Large intestine (tissue), 3 donors: ENCODE measurements at regions not wholly inside any gene's neighbourhood (a gene's known extent, or its start where the extent isn't known, plus 50 kb on each side); places are given as distances from the start of the nearest gene placed in this dataset.

ENCODE experiments used
- DNase-seq, 2 donors: peaks; one replicate each; pipeline versions ENCODE4 v3.0.0 to v3.0.0-alpha.2; 2013
- H3K27ac ChIP-seq: one replicate; pipeline ENCODE4 v1.5.1; 2013; ENCODE audit warnings: low read length
- H3K27me3 ChIP-seq: 2 replicates; pipeline ENCODE4 v1.6.1; 2013; ENCODE audit warnings: low read length; ENCODE audit not compliant: control insufficient read depth, insufficient read depth
- H3K36me3 ChIP-seq: 2 replicates; pipeline ENCODE4 v1.6.1; 2013; ENCODE audit warnings: low read length; ENCODE audit not compliant: control insufficient read depth, insufficient read depth
- H3K4me1 ChIP-seq: one replicate; pipeline ENCODE4 v1.6.1; 2013; ENCODE audit warnings: low read length; ENCODE audit not compliant: control insufficient read depth, insufficient read depth
- H3K4me3 ChIP-seq: one replicate; pipeline ENCODE4 v1.5.1; 2013; ENCODE audit warnings: low read length
- H3K9me3 ChIP-seq: one replicate; pipeline ENCODE4 v1.6.1; 2013; ENCODE audit warnings: mild to moderate bottlenecking, low read depth, low read length, moderate library complexity; ENCODE audit not compliant: control insufficient read depth
- WGBS: methylation state at CpG from one replicate; pipeline ENCODE4 v1.1.5; 2013; ENCODE audit warnings: low lambda C conversion rate; ENCODE audit not compliant: insufficient coverage; 5-methylcytosine and 5-hydroxymethylcytosine counted together

GRCh38 chr6:47163536-47163935 lies 121.4 kb upstream of the ADGRF1 start:
- Histone ChIP-seq H3K9me3 (no peaks in the 10 kb centered on the region), H3K4me3 (no peak overlapping the region), H3K36me3 (no peaks in the 10 kb centered on the region), H3K27me3 (no peaks in the 10 kb centered on the region), H3K27ac (no peak overlapping the region), H3K4me1 (no peaks in the 10 kb centered on the region)
- DNase-seq = no peak
- 75% methylated on average over 1 of the region's 3 CpGs for WGBS

DNA sequence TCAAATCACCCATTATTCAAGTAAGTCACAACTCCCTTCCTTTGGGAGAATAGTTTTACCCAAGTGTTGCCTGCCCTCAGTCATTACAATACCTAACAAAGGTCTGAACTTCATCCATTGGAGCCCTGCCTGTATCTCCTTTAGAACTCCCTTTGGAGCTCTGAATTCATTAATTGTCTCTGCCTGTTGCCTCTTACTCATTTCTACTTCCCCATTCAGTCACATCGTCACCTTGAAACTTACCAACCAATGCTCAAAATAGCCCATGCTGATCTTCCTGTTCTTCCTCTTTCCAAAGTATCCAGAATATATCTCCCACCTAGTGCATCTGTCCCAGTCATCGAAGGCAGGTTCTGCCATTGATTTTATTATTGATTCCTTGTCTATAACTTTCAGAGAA lies 120.7 kb upstream of the ADGRF1 start:
- H3K36me3 ChIP-seq = no peaks in the 10 kb centered on the region
- no peaks in the 10 kb centered on the region for H3K4me1 ChIP-seq
- 100% methylated on average over 1 of the region's 2 CpGs for WGBS
- no peaks in the 10 kb centered on the region for H3K9me3 ChIP-seq
- no peak for DNase-seq
- H3K27ac ChIP-seq = no peak overlapping the region
- no peaks in the 10 kb centered on the region for H3K27me3 ChIP-seq
- H3K4me3 ChIP-seq = no peak overlapping the region

DNA sequence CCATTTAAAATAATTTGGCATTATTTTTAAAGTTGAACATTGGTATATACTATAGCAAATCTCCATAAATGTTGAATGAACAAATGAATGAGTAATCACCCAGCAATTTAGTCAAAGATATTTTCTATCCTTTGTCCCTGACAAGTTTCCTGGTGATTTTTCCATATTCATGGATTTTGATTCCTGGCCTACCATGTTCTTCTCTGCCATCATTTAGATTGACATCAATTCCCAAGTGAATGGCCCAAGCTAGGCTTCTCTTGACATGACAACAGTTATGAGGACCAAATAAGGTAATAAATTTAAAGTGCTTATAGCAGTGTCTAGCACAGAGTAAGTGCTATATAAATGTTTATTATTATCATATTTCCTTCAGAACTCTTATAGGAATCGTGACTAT lies 120.1 kb upstream of the ADGRF1 start:
- Histone ChIP-seq H3K36me3 (no peaks in the 10 kb centered on the region), H3K27me3 (no peaks in the 10 kb centered on the region), H3K27ac (no peak overlapping the region), H3K9me3 (no peaks in the 10 kb centered on the region), H3K4me3 (no peak overlapping the region), H3K4me1 (no peaks in the 10 kb centered on the region)
- 100% methylated on average over 1 of the region's 1 CpG for whole genome bisulfite sequencing
- DNase-seq = no peak

DNA sequence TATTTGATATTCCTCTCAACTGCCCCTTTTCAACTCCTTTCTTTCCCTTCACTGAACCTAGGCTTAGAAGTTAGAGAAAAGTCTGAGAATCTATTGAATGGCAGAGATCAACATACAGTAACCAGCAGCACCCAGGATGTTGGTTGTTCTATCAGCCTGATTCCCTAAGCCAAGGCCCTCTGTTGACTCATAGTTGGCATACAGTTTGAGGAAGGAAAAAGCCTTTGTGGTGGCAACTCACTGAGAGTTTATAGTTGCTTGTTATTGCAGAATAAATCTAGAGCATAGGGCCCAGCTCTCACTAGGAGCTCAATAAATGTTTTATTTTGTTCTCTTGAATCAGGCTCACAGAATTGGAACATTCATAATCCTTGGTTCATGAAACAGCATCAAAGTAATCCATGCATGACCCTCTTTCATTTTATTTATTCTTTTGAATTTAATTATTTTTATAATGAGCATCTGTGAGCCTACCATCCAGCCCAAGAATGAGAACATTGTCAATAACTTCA lies 119.1 kb upstream of the ADGRF1 start:
- H3K27me3 ChIP-seq = no peaks in the 10 kb centered on the region
- no peak overlapping the region for H3K4me3 ChIP-seq
- DNase-seq = no peak
- no peak overlapping the region for H3K27ac ChIP-seq
- no peaks in the 10 kb centered on the region for H3K36me3 ChIP-seq
- H3K9me3 ChIP-seq = no peaks in the 10 kb centered on the region
- H3K4me1 ChIP-seq = no peaks in the 10 kb centered on the region

- Histone ChIP-seq H3K9me3 (no peaks in the 10 kb centered on the region), H3K36me3 (no peaks in the 10 kb centered on the region), H3K27ac (no peak overlapping the region), H3K27me3 (no peaks in the 10 kb centered on the region), H3K4me1 (no peaks in the 10 kb centered on the region), H3K4me3 (no peak overlapping the region)
- no peak for DNase-seq
- 63% methylated on average over 1 of the region's 3 CpGs for WGBS
Observed at GRCh38 chr6:47160702-47161101, 118.6 kb upstream of the ADGRF1 start.

- H3K4me3 ChIP-seq = no peak overlapping the region
- WGBS = no CpG with 5 or more reads among the region's 5 CpGs
- no peak overlapping the region for H3K27ac ChIP-seq
- no peaks in the 10 kb centered on the region for H3K36me3 ChIP-seq
- no peak for DNase-seq
- no peaks in the 10 kb centered on the region for H3K9me3 ChIP-seq
- H3K27me3 ChIP-seq = no peaks in the 10 kb centered on the region
- H3K4me1 ChIP-seq = no peaks in the 10 kb centered on the region
Observed at GRCh38 chr6:47159763-47160162, 117.6 kb upstream of the ADGRF1 start.

- H3K4me1 ChIP-seq = no peaks in the 10 kb centered on the region
- H3K27ac ChIP-seq = no peak overlapping the region
- H3K4me3 ChIP-seq = no peak overlapping the region
- no peaks in the 10 kb centered on the region for H3K27me3 ChIP-seq
- DNase-seq = no peak
- H3K9me3 ChIP-seq = no peaks in the 10 kb centered on the region
- no CpG with 5 or more reads among the region's 2 CpGs for WGBS
- H3K36me3 ChIP-seq = no peaks in the 10 kb centered on the region
Observed at GRCh38 chr6:47157653-47158219, 115.6 kb upstream of the ADGRF1 start.

- Histone ChIP-seq H3K4me1 (no peaks in the 10 kb centered on the region), H3K36me3 (no peaks in the 10 kb centered on the region), H3K4me3 (no peak overlapping the region), H3K9me3 (no peaks in the 10 kb centered on the region), H3K27me3 (no peaks in the 10 kb centered on the region), H3K27ac (no peak overlapping the region)
- DNase-seq = no peak
- no CpG with 5 or more reads among the region's 1 CpG for WGBS
Observed at GRCh38 chr6:47157063-47157462, 114.9 kb upstream of the ADGRF1 start.

DNA sequence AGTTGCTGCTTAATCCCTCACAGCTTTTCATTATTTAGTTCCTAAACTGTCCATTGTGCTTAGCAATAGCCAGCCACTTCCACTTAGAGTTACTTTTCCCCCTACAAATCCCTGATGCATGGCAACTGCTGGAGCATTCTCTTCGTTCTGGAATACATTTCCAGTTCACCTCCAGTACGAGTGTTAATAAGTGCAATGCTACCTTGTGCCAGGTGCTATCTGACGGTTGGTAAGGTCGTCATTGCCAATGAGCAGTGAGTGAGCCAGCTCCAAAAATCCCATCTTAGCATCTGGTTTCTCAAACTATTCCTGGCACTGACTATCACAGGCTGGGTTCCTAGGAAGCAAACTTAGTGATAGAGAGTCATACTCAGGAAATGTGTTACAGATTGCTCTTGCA lies 114.1 kb upstream of the ADGRF1 start:
- no CpG with 5 or more reads among the region's 4 CpGs for WGBS
- no peaks in the 10 kb centered on the region for H3K36me3 ChIP-seq

GRCh38 chr6:47153404-47153755 lies 111.2 kb upstream of the ADGRF1 start:
- Histone ChIP-seq H3K27me3 (no peaks in the 10 kb centered on the region), H3K4me3 (no peak overlapping the region)

More for the DNA sequence above, 114.1 kb upstream of the ADGRF1 start:
- no peak for DNase-seq
- no peaks in the 10 kb centered on the region for H3K9me3 ChIP-seq
- no peaks in the 10 kb centered on the region for H3K27me3 ChIP-seq
- no peak overlapping the region for H3K4me3 ChIP-seq
- H3K4me1 ChIP-seq = no peaks in the 10 kb centered on the region
- no peak overlapping the region for H3K27ac ChIP-seq

DNA sequence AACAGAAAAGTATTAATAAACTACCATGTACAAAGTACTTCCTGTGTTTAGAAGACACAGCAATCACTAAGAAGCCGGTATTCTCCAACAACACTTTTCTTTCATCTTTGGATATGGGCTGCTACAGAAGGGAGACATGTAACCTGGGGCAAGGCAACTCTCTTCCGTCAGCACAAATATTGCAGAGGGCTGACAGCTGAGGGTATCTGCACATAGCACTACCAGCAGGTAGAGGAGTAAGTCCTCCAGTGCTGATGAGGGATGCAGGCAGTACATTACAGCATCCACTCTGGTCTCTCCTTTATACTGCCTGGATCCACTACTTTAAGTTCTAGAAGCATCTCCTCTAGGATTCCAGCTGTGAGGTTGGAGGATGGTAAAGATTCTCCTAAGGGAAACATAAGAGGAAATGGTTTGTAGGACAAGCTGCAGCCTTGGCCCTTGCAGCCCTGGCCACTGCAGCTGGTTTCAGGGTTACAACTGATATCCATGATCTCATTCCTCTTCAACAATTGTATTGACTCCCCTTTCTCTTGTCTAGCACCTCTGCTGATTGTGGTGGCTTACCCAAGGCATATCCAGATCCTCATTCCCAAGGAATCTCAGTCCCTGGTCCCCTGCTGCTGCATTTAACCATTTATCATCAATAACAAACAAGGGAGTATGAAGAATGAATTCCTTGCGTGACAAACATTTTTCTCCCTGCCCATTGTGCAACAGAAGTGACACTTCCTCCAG lies 110.7 kb upstream of the ADGRF1 start:
- no peaks in the 10 kb centered on the region for H3K9me3 ChIP-seq
- peaks cover 6% of the 10 kb centered on the region for H3K4me1 ChIP-seq
- no peak overlapping the region for H3K27ac ChIP-seq
- no peak overlapping the region for H3K4me3 ChIP-seq
- peak in 1 of 2 donors; percentile 31 for DNase-seq
- no peaks in the 10 kb centered on the region for H3K27me3 ChIP-seq
- 50% methylated on average over 1 of the region's 3 CpGs for WGBS
- H3K36me3 ChIP-seq = no peaks in the 10 kb centered on the region

More at GRCh38 chr6:47153404-47153755, 111.2 kb upstream of the ADGRF1 start:
- H3K4me1 ChIP-seq = peaks cover 6% of the 10 kb centered on the region
- no peaks in the 10 kb centered on the region for H3K9me3 ChIP-seq
- H3K27ac ChIP-seq = no peak overlapping the region
- H3K36me3 ChIP-seq = no peaks in the 10 kb centered on the region
- no CpG with 5 or more reads among the region's 3 CpGs for WGBS
- no peak for DNase-seq
